ENCODE measurements at regions not wholly inside any gene's neighbourhood (a gene's known extent, or its start where the extent isn't known, plus 50 kb on each side); places are given as distances from the start of the nearest gene placed in this dataset.

- TF ChIP-seq CTCF (IDR thresholded peaks at IDR 0.05; ENCODE audit: low read length) = no peak
- no peak for TF ChIP-seq EZH2 (optimal IDR thresholded peaks at IDR 0.05; ENCODE audit: low read depth, low read length)
Measured at GRCh38 chr7:53624356-53624755, 588.9 kb downstream of the POM121L12 start.

All from MM.1S (cell line).